IMR-90 (cell line): ENCODE measurements at regions not wholly inside any gene's neighbourhood (a gene's known extent, or its start where the extent isn't known, plus 50 kb on each side); places are given as distances from the start of the nearest gene placed in this dataset.

Experiments used
- ATAC-seq: fragments of 200-7000 bp; cut with Tn5 transposase; 2 replicates; pipeline ENCODE4 v1.9.1; 2020; ENCODE audit warnings: low read depth, mild to moderate bottlenecking, moderate library complexity
- BruUV-seq: library from RNA; stranded (reverse); fragments of 400-500 nt; replicated peaks from 2 replicates; lab custom pipeline; 2021; lab: Mats Ljungman, UMichigan
- CTCF ChIA-PET: fragments of 300-600 bp; formaldehyde crosslinking; extraction: SDS; loops from one replicate; lab custom pipeline; 2021; ENCODE audit warnings: antibody characterized with exemption; lab: Yijun Ruan, JAX
- POLR2A ChIA-PET: fragments of 300-600 bp; sonication (Branson Sonifier 250); formaldehyde crosslinking; loops from one replicate; lab custom pipeline; 2022; ENCODE audit warnings: antibody characterized with exemption; ENCODE audit not compliant: unreplicated experiment; lab: Charles Lee
- DNase-seq: peaks from one replicate; pipeline ENCODE4 v3.0.0; 2013
- H2AFZ ChIP-seq: replicated peaks from 2 replicates; pipeline ENCODE3; 2013; ENCODE audit warnings: low read length, mild to moderate bottlenecking; ENCODE audit not compliant: poor library complexity
- H2AK5ac ChIP-seq: 2 replicates; pipeline ENCODE4 v1.6.1; 2013; ENCODE audit warnings: low read depth, low read length, inconsistent platforms
- H2AK9ac ChIP-seq: replicated peaks from 2 replicates; pipeline ENCODE3; 2013; ENCODE audit warnings: mild to moderate bottlenecking, low read depth, low read length, moderate library complexity; ENCODE audit not compliant: poor library complexity
- H2BK120ac ChIP-seq: 2 replicates; pipeline ENCODE4 v1.6.1; 2013; ENCODE audit warnings: low read depth, low read length, inconsistent platforms
- H2BK15ac ChIP-seq: 3 replicates; pipeline ENCODE4 v1.6.1; 2013; ENCODE audit warnings: low read depth, low read length, inconsistent platforms
- H2BK20ac ChIP-seq: 2 replicates; pipeline ENCODE4 v1.6.1; 2013; ENCODE audit warnings: low read depth, mild to moderate bottlenecking, inconsistent platforms, low read length, moderate library complexity
- H2BK5ac ChIP-seq: 2 replicates; pipeline ENCODE4 v1.6.1; 2013; ENCODE audit warnings: mild to moderate bottlenecking, low read depth, low read length, inconsistent platforms; ENCODE audit not compliant: poor library complexity, severe bottlenecking
- H3K14ac ChIP-seq: replicated peaks from 2 replicates; pipeline ENCODE4 v1.6.1; 2013; ENCODE audit warnings: low read depth, low read length, inconsistent platforms
- H3K18ac ChIP-seq: 2 replicates; pipeline ENCODE4 v1.6.1; 2013; ENCODE audit warnings: low read depth, low read length, control low read depth
- H3K23ac ChIP-seq: 2 replicates; pipeline ENCODE4 v1.6.1; 2013; ENCODE audit warnings: low read depth, low read length, inconsistent platforms
- H3K27ac ChIP-seq: 2 replicates; pipeline ENCODE4 v1.5.1; 2013; ENCODE audit warnings: mild to moderate bottlenecking, control low read depth, low read length; ENCODE audit not compliant: insufficient read depth
- H3K27me3 ChIP-seq: 2 replicates; pipeline ENCODE4 v1.6.1; 2013; ENCODE audit warnings: low read length; ENCODE audit not compliant: control insufficient read depth, insufficient read depth
- H3K36me3 ChIP-seq: 2 replicates; pipeline ENCODE4 v1.6.1; 2013; ENCODE audit warnings: low read length, mixed read lengths; ENCODE audit not compliant: control insufficient read depth, insufficient read depth
- H3K4ac ChIP-seq: 2 replicates; pipeline ENCODE4 v1.6.1; 2013; ENCODE audit warnings: low read depth, low read length, inconsistent platforms
- H3K4me1 ChIP-seq: 2 replicates; pipeline ENCODE4 v1.6.1; 2013; ENCODE audit warnings: low read length, mixed read lengths; ENCODE audit not compliant: control insufficient read depth, insufficient read depth
- H3K4me2 ChIP-seq: 2 replicates; pipeline ENCODE4 v1.6.1; 2013; ENCODE audit warnings: low read depth, mild to moderate bottlenecking, control low read depth, low read length, moderate library complexity
- H3K4me3 ChIP-seq: 2 replicates; pipeline ENCODE4 v1.5.1; 2013; ENCODE audit warnings: low read depth, mild to moderate bottlenecking, control low read depth, low read length, moderate library complexity; ENCODE audit not compliant: insufficient read depth
- H3K56ac ChIP-seq: 2 replicates; pipeline ENCODE4 v1.6.1; 2013; ENCODE audit warnings: low read length, inconsistent platforms; ENCODE audit not compliant: insufficient read depth; ENCODE audit errors: extremely low read depth
- H3K79me1 ChIP-seq, 2 experiments: 2 replicates each; pipeline ENCODE4 v1.6.1; 2013; ENCODE audit warnings: low read length in 2 of 2, inconsistent platforms in 1 of 2, low read depth in 1 of 2
- H3K9ac ChIP-seq: 2 replicates; pipeline ENCODE4 v1.6.1; 2013; ENCODE audit warnings: low read depth, low read length, control low read depth
- H3K9me1 ChIP-seq: 2 replicates; pipeline ENCODE4 v1.6.1; 2013; ENCODE audit warnings: low read length, inconsistent platforms; ENCODE audit not compliant: insufficient read depth
- H3K9me3 ChIP-seq: 2 replicates; pipeline ENCODE4 v1.6.1; 2013; ENCODE audit warnings: low read length; ENCODE audit not compliant: control insufficient read depth, insufficient read depth
- H4K20me1 ChIP-seq: 2 replicates; pipeline ENCODE4 v1.6.1; 2013; ENCODE audit warnings: low read length, inconsistent platforms; ENCODE audit not compliant: insufficient read depth
- H4K5ac ChIP-seq: 2 replicates; pipeline ENCODE4 v1.6.1; 2013; ENCODE audit warnings: mild to moderate bottlenecking, low read depth, low read length, control low read depth
- H4K8ac ChIP-seq, 2 experiments: 2 replicates each; pipeline ENCODE4 v1.6.1; 2013; ENCODE audit warnings: low read depth in 2 of 2, low read length in 2 of 2, control low read depth in 1 of 2, inconsistent platforms in 1 of 2
- H4K91ac ChIP-seq: 2 replicates; pipeline ENCODE4 v1.6.1; 2013; ENCODE audit warnings: low read depth, low read length, inconsistent platforms; ENCODE audit not compliant: insufficient read depth
- BHLHE40 ChIP-seq: fragments of 150-350 bp; IDR thresholded peaks from 2 replicates; pipeline ENCODE4 v1.6.1; 2016; ENCODE audit warnings: mild to moderate bottlenecking, low read depth, low read length
- CEBPB ChIP-seq: IDR thresholded peaks from 2 replicates; pipeline ENCODE4 v1.6.1; 2012; ENCODE audit warnings: low read depth, low read length, improper control_type of control experiment
- CHD1 ChIP-seq: IDR thresholded peaks from 2 replicates; pipeline ENCODE4 v1.6.1; 2012; ENCODE audit warnings: low read depth, low read length, improper control_type of control experiment
- CTCF ChIP-seq: conservative IDR thresholded peaks from 2 replicates; pipeline ENCODE4 v1.5.1; 2012; ENCODE audit warnings: mild to moderate bottlenecking, low read depth, low read length, improper control_type of control experiment
- FOS ChIP-seq: fragments of 150-350 bp; IDR thresholded peaks from 2 replicates; pipeline ENCODE4 v1.6.1; 2016; ENCODE audit warnings: low read depth, low read length
- MAFK ChIP-seq: IDR thresholded peaks from 2 replicates; pipeline ENCODE4 v1.6.1; 2012; ENCODE audit warnings: low read depth, low read length, improper control_type of control experiment
- MAZ ChIP-seq: IDR thresholded peaks from 2 replicates; pipeline ENCODE4 v1.6.1; 2012; ENCODE audit warnings: low read depth, mild to moderate bottlenecking, low read length, improper control_type of control experiment, moderate library complexity, borderline replicate concordance
- MXI1 ChIP-seq: IDR thresholded peaks from 2 replicates; pipeline ENCODE4 v1.6.1; 2012; ENCODE audit warnings: low read depth, mild to moderate bottlenecking, low read length, moderate library complexity, borderline replicate concordance
- NFE2L2 ChIP-seq: fragments of 150-350 bp; IDR thresholded peaks from 2 replicates; pipeline ENCODE4 v1.6.1; 2016; ENCODE audit warnings: low read depth, mild to moderate bottlenecking, low read length
- POLR2A ChIP-seq: IDR thresholded peaks from 2 replicates; pipeline ENCODE4 v1.6.1; 2012; ENCODE audit warnings: mild to moderate bottlenecking, low read depth, low read length
- RAD21 ChIP-seq: IDR thresholded peaks from 2 replicates; pipeline ENCODE4 v1.6.1; 2012; ENCODE audit warnings: low read length, improper control_type of control experiment
- RCOR1 ChIP-seq: IDR thresholded peaks from 2 replicates; pipeline ENCODE4 v1.6.1; 2012; ENCODE audit warnings: mild to moderate bottlenecking, low read length, improper control_type of control experiment; ENCODE audit not compliant: insufficient replicate concordance
- RFX5 ChIP-seq: IDR thresholded peaks from 2 replicates; pipeline ENCODE4 v1.8.0; 2012; ENCODE audit warnings: low read depth, mild to moderate bottlenecking, low read length, moderate library complexity
- SMC3 ChIP-seq: fragments of 150-350 bp; IDR thresholded peaks from 2 replicates; pipeline ENCODE4 v1.6.1; 2016; ENCODE audit warnings: low read depth, mild to moderate bottlenecking, antibody characterized with exemption, low read length, moderate library complexity
- WGBS, 2 experiments: methylation state at CpG; one replicate each; pipeline versions ENCODE4 v1.1.5 to v1.1.7; 2013; ENCODE audit warnings: missing lambda C conversion rate in 2 of 2; ENCODE audit not compliant: insufficient read length in 1 of 2; ENCODE audit errors: extremely low coverage in 2 of 2; 5-methylcytosine and 5-hydroxymethylcytosine counted together
- dilution Hi-C: fragments of 300-500 bp; cut with HindIII; formaldehyde crosslinking; loops from one replicate; pipeline ENCODE4 v1.14.3; 2018; ENCODE audit warnings: low sequenced_read_pairs; ENCODE audit not compliant: unreplicated experiment
- in situ Hi-C: fragments of 300-500 bp; cut with MboI; formaldehyde crosslinking; loops from 3 replicates; pipeline ENCODE4 v1.14.3; 2019; ENCODE audit warnings: low sequenced_read_pairs, inconsistent platforms, mixed read lengths
- intact Hi-C: fragments of 100-400 bp; cut with micrococcal nuclease; formaldehyde crosslinking; loops from 2 replicates; pipeline ENCODE4 v1.10.0; 2022
- TF ChIP-seq, protein P1 (sequence below): fragments of 150-350 bp; IDR thresholded peaks from 2 replicates; pipeline ENCODE4 v1.6.1; 2017; ENCODE audit warnings: mild to moderate bottlenecking, antibody characterized with exemption, low read length, low read depth

GRCh38 chr6:122145246-122145645 lies 254.2 kb upstream of the HSF2 start:
- H4K8ac ChIP-seq = no peak overlapping the region
- intact Hi-C loops = no loop called here
- H2AK5ac ChIP-seq = no peak overlapping the region
- no peak for ATAC-seq
- H3K79me1 ChIP-seq = no peaks in the 10 kb centered on the region
- in situ Hi-C loops = no loop called here
- no peak overlapping the region for H3K4ac ChIP-seq
- H4K91ac ChIP-seq = no peak overlapping the region
- no peak overlapping the region for H3K4me2 ChIP-seq
- H3K56ac ChIP-seq = no peak overlapping the region
- no peaks in the 10 kb centered on the region for H3K9me1 ChIP-seq
- H3K4me3 ChIP-seq = no peak overlapping the region
- no peak overlapping the region for H3K14ac ChIP-seq
- no peaks in the 10 kb centered on the region for H3K4me1 ChIP-seq
- ChIA-PET POLR2A (no interaction called here), CTCF (no interaction called here)
- no peak overlapping the region for H2BK20ac ChIP-seq
- dilution Hi-C loops = no loop called here
- no peak overlapping the region for H3K9ac ChIP-seq
- H3K36me3 ChIP-seq = no peaks in the 10 kb centered on the region
- DNase-seq = no peak
- no peak overlapping the region for H3K23ac ChIP-seq
- H4K20me1 ChIP-seq = no peaks in the 10 kb centered on the region
- H3K27ac ChIP-seq = no peak overlapping the region
- H2AFZ ChIP-seq = no peak overlapping the region
- no peak overlapping the region for H3K18ac ChIP-seq
- H2AK9ac ChIP-seq = no peak overlapping the region
- no CpG with 5 or more reads among the region's 2 CpGs for WGBS, 2 experiments
- no peak for TF ChIP-seq SMC3
- TF ChIP-seq, protein P1, sequence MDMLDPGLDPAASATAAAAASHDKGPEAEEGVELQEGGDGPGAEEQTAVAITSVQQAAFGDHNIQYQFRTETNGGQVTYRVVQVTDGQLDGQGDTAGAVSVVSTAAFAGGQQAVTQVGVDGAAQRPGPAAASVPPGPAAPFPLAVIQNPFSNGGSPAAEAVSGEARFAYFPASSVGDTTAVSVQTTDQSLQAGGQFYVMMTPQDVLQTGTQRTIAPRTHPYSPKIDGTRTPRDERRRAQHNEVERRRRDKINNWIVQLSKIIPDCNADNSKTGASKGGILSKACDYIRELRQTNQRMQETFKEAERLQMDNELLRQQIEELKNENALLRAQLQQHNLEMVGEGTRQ = no peak
- TF ChIP-seq BHLHE40 = no peak
- no peak for TF ChIP-seq CEBPB
- no peak for TF ChIP-seq MXI1
- TF ChIP-seq FOS = no peak
- TF ChIP-seq RAD21 = no peak
- no peak for TF ChIP-seq RCOR1
- TF ChIP-seq MAFK = no peak
- no peak for TF ChIP-seq CTCF
- TF ChIP-seq RFX5 = no peak
- TF ChIP-seq MAZ = no peak
- no peak for TF ChIP-seq POLR2A
- no peak for TF ChIP-seq NFE2L2
- TF ChIP-seq CHD1 = no peak
- no peak overlapping the region for H4K5ac ChIP-seq
- no peaks in the 10 kb centered on the region for H3K9me3 ChIP-seq
- no peak overlapping the region for H2BK120ac ChIP-seq
- H2BK15ac ChIP-seq = no peak overlapping the region
- no peak overlapping the region for H2BK5ac ChIP-seq
- no peaks in the 10 kb centered on the region for H3K27me3 ChIP-seq
- BruUV-seq = no TSS peak
